ENCODE measurements at regions not wholly inside any gene's neighbourhood (a gene's known extent, or its start where the extent isn't known, plus 50 kb on each side); places are given as distances from the start of the nearest gene placed in this dataset.

DNA sequence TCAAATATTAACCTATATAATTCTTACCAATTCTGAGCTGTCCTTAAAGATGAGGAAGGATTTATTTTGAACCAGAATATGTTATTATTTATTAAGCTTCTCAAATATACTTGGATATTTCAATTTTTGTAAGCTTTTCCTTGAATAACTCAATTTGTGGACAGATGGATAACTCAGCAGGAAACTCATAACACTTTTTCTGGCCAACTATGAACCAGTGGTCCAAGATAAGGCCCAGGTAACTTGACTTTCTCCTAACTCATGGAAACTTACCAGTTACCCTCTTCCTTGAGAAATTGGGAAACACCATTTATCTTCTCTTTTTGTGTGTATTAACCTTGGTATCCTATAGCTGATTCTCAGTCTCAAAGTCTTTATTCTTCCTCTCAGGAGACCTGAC lies 427.5 kb upstream of the SYNCRIP start:
- TF ChIP-seq EZH2 (IDR thresholded peaks at IDR 0.05; ENCODE audit: low read length, missing control alignments), result no peak
- TF ChIP-seq, protein P1, sequence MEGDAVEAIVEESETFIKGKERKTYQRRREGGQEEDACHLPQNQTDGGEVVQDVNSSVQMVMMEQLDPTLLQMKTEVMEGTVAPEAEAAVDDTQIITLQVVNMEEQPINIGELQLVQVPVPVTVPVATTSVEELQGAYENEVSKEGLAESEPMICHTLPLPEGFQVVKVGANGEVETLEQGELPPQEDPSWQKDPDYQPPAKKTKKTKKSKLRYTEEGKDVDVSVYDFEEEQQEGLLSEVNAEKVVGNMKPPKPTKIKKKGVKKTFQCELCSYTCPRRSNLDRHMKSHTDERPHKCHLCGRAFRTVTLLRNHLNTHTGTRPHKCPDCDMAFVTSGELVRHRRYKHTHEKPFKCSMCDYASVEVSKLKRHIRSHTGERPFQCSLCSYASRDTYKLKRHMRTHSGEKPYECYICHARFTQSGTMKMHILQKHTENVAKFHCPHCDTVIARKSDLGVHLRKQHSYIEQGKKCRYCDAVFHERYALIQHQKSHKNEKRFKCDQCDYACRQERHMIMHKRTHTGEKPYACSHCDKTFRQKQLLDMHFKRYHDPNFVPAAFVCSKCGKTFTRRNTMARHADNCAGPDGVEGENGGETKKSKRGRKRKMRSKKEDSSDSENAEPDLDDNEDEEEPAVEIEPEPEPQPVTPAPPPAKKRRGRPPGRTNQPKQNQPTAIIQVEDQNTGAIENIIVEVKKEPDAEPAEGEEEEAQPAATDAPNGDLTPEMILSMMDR (conservative IDR thresholded peaks at IDR 0.05 in 1 of 2, IDR thresholded peaks at IDR 0.05 in 1 of 2; ENCODE audit: low read depth in 1 of 2, low read length in 2 of 2), result no peak

Measured in fibroblast of lung (primary cell).